Superior temporal gyrus (tissue), 1 donor: ENCODE measurements at regions not wholly inside any gene's neighbourhood (a gene's known extent, or its start where the extent isn't known, plus 50 kb on each side); places are given as distances from the start of the nearest gene placed in this dataset.
A peak's percentile ranks its signal among the peaks of the same experiment; 100 is the strongest.
"Not testable (repeated sequence)": the region's sequence is repeated elsewhere in the genome, so short reads cannot be mapped to it uniquely, and the experiment has no call there.

Experiments used
- DNase-seq: peaks from one replicate; pipeline ENCODE4 v3.0.0-alpha.2; 2016; ENCODE audit errors: extremely low spot score

GRCh38 chr13:21875116-21875515, 204.2 kb downstream of the FGF9 start:
- no peak for DNase-seq

- no peak for DNase-seq
Observed at GRCh38 chr13:21879263-21879914, 208.5 kb downstream of the FGF9 start.

- no peak for DNase-seq
Observed at GRCh38 chr13:21882766-21883165, 211.9 kb downstream of the FGF9 start.

GRCh38 chr13:21883713-21884112, 212.8 kb downstream of the FGF9 start:
- no peak for DNase-seq

- DNase-seq: no peak
Observed at GRCh38 chr13:21884299-21884909, 213.5 kb downstream of the FGF9 start.

GRCh38 chr13:21884965-21885567, 214.2 kb downstream of the FGF9 start:
- DNase-seq: no peak

GRCh38 chr13:21885714-21886224, 214.9 kb downstream of the FGF9 start:
- DNase-seq: no peak

GRCh38 chr13:21889651-21890050, 218.8 kb downstream of the FGF9 start:
- no peak for DNase-seq

- not testable (repeated sequence) for DNase-seq
Observed at GRCh38 chr13:21890220-21890619, 219.3 kb downstream of the FGF9 start.

- DNase-seq: no peak
Observed at GRCh38 chr13:21894091-21894490, 223.2 kb downstream of the FGF9 start.

- no peak for DNase-seq
Observed at GRCh38 chr13:21894703-21895699, 224.1 kb downstream of the FGF9 start.

- no peak for DNase-seq
Observed at GRCh38 chr13:21895779-21896178, 224.9 kb downstream of the FGF9 start.

- DNase-seq: no peak
Observed at GRCh38 chr13:21897161-21897560, 226.3 kb downstream of the FGF9 start.

- DNase-seq: no peak
Observed at GRCh38 chr13:21898459-21898858, 227.6 kb downstream of the FGF9 start.

GRCh38 chr13:21898945-21899344, 228.1 kb downstream of the FGF9 start:
- DNase-seq: no peak

- DNase-seq: no peak
Observed at GRCh38 chr13:21901336-21901735, 230.5 kb downstream of the FGF9 start.

GRCh38 chr13:21901811-21902708, 231.2 kb downstream of the FGF9 start:
- DNase-seq: peak; percentile 12

GRCh38 chr13:21902709-21903098, 231.8 kb downstream of the FGF9 start:
- DNase-seq: no peak

GRCh38 chr13:21905486-21905885, 234.6 kb downstream of the FGF9 start:
- no peak for DNase-seq

- no peak for DNase-seq
Observed at GRCh38 chr13:21909331-21909730, 238.5 kb downstream of the FGF9 start.

GRCh38 chr13:21910546-21910945, 239.7 kb downstream of the FGF9 start:
- DNase-seq: no peak
